GM18861 (cell line): ENCODE measurements at regions not wholly inside any gene's neighbourhood (a gene's known extent, or its start where the extent isn't known, plus 50 kb on each side); places are given as distances from the start of the nearest gene placed in this dataset.
"Not testable (repeated sequence)": the region's sequence is repeated elsewhere in the genome, so short reads cannot be mapped to it uniquely, and the experiment has no call there.

Source experiments
- ATAC-seq: cut with Tn5 transposase; IDR thresholded peaks from one replicate; pipeline ENCODE4 v1.9.1; 2021; ENCODE audit not compliant: unreplicated experiment

- not testable (repeated sequence) for ATAC-seq
These were observed 56.2 kb downstream of the SPATA31A6 start for GRCh38 chr9:42239445-42240260.

GRCh38 chr9:42240261-42240579 lies 56.8 kb downstream of the SPATA31A6 start:
- ATAC-seq = not testable (repeated sequence)

DNA sequence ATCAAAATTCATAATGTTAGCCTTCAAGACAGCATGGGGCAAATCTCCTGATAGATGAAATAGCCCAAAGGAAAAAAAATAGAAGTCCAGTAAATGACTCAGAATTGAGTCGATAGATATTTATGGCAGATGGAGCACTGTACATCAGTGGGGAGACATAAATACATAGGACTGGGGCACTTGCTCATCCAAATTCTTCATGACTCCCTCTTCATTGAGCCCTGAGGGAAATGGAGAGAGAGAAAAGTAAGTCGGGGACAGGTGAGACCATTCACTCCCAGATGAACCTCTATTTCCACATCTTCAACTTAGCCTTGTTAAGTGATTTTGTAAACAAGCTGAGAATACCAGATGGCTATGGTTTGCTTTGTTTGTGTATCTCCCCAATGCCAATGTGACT lies 59.8 kb downstream of the SPATA31A6 start:
- not testable (repeated sequence) for ATAC-seq

DNA sequence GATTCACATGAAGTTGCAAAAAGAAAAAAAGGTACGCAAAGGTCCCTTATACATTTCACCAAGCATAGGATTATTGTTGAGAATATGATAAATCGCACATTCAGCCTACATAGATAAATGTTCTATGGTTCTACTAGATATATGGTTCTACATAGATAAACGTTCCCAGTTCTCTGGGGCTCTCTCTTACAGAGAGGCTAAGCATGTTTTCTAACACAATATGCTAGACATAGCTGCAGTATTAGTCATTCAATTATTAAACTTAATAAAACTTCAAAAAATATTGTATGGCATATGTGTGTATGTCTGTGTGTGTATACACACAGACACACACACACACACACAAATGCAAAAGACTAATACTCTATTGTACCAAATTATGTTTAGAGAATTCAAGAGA lies 60.4 kb downstream of the SPATA31A6 start:
- ATAC-seq = not testable (repeated sequence)

DNA sequence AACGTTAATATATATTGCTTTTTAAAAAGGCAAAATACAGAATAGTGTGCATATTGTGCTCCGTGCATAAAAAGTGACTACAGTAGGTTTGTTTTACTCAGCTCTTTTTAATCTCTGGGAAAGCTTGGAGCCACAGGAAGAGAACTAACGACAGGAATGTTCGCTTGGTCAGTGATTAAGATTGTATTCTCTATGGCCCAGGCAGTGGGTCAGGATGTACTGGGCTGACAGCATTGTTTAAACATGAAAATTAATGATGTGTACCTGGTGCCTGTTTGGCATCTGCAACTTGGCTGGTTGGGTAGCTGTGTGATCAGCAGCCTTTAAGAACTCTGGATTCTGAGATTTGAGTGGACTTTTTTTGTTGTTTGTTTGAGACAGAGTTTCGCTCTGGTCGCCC lies 85.3 kb downstream of the SPATA31A6 start:
- not testable (repeated sequence) for ATAC-seq

- not testable (repeated sequence) for ATAC-seq
These were observed 85.7 kb downstream of the SPATA31A6 start for GRCh38 chr9:42269171-42269570.

DNA sequence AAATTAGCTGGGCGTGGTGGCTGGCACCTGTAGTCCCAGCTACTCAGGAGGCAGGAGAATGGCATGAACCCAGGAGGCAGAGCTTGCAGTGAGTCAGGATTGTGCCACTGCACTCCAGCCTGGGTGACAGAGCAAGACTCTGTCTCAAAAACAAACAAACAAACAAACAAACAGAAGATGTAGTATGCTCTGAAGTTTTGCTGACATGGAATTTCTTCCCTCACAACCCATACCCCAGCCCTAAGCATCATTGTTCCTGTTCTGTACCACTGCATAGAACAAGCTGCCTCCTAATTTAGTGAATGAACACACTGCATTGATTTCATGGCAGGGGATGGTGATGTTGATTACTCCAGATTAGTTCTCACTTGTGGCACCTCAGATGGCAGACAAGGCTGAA lies 89.7 kb downstream of the SPATA31A6 start:
- ATAC-seq = not testable (repeated sequence)

DNA sequence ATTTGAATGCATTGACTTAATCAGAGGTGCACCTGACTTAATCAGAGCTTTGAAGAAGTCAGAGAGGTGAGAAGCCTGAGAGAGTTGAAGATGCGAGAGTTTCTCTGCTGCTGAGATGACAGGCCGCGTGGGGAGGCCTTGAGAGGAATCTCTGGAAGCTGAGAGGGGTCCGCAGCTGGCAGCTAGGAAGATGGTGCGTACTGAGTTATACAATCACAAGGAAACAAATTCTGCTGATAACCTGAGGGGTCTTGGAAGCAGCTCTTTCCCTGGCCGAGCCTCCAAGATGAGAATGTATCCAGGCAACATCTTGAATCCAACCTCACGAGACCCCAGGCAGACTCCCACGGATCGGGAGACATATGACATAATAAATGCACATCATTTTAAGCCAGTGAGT lies 91.7 kb downstream of the SPATA31A6 start:
- ATAC-seq = no peak

- ATAC-seq = not testable (repeated sequence)
These were observed 99.2 kb downstream of the SPATA31A6 start for GRCh38 chr9:42282531-42283178.

- ATAC-seq = not testable (repeated sequence)
These were observed 99.7 kb downstream of the SPATA31A6 start for GRCh38 chr9:42283179-42283543.

DNA sequence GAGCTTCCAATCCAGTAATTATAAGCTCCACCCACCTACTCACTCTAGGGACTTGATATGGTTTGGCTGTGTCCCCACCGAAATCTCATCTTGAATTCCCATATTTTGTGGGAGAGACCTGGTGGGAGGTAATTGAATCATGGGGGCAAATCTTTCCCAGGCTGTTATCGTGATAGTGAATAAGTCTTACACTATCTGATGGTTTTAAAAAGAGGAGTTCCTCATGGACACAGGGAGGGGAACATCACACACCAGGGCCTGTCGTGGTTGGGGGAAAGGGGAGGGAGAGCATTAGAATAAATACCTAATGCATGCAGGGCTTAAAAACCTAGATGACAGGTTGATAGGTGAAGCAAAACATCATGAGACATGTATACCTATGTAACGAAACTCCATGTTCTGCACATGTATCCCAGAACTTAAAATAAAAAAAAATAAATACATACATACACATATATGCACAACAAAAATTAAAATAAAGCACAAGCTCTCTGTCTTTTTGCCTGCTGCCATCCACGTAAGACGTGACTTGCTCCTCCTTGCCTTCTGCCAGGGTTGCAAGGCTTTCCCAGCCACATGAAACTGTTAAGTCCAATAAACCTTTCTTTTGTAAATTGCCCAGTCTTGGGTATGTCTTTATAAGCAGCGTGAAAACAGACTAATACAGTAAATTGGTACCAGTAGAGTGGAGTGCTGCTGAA lies 102.8 kb downstream of the SPATA31A6 start:
- not testable (repeated sequence) for ATAC-seq

DNA sequence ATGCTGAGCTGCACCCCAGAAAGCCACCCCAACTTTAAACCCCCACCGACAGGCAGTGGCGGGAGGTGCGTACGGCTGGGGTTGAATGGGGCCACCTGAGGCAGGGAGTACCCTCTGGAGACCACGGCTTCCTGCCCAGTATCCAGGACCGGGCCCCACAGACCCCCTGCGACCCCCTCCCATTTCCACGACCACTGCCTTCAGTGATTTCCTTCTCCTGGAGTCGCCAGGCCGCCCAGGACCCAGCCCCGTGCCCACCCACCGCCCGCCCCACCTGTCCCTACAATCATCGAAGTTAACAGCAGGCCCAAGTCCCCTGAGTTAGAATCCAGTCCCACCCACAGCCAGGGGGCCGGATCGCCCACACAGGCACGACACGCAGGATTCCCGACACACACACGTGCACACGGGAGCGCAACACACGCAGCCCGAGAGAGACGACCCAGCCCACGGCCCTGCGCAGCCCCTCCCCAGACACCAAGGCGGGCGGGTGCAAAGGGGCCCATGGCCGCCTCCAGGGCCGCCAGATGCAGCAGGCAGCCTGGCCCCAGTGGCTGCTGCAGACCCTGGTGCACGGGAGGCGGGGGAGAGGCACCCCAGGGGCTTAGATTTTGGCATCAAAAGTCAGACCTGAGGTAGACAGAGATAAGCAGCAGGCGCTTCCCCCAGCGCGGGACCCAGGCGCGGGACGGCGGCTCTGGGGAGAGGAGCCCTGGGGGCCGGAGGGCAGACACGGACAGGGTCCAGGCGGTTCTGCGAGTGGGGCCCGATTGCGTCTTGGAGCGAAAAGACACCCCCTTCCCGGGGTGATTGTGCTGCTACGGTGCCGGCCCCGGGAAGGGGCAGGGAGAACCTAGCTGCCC lies 104.8 kb downstream of the SPATA31A6 start:
- not testable (repeated sequence) for ATAC-seq

- not testable (repeated sequence) for ATAC-seq
These were observed 105.4 kb downstream of the SPATA31A6 start for GRCh38 chr9:42288865-42289229.

- not testable (repeated sequence) for ATAC-seq
These were observed 116.7 kb downstream of the SPATA31A6 start for GRCh38 chr9:42300124-42300523.

DNA sequence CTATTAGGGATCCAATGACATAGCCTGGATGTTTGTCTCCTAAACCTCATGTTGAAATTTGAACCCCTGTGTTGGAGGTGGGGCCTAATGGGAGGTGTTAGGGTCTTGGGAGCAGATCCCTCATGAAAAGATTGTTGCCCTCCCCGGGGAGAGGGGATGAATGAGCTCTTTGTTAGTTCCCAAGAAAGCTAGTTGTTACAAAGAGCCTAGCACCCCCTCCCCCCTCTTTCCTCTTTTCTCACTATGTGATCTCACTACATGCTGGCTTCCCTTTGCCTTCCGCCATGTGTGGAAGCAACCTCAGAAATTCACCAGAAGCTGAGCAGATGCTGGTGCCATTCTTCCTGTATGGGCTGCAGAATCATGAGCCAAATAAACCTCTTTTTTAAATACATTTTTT lies 123.2 kb downstream of the SPATA31A6 start:
- ATAC-seq = not testable (repeated sequence)

DNA sequence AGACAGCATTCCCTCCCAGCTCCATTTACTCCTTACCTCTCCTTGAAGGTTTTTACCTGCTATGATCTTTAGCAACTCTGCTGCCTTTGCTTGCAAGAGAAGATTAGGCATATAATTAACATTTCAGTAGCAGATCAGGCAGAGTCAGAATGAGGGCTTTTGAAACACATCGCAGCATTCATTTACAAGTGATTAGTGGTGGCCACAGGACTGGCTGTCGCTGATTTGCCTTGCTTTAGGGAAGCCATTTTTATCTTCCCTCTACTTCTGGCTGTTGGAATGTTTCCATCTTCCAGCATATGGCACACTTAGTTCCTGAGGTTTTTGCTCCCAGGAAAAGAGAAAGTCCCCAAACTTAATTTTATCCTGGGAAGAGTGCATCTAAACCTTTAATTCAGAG lies 124.0 kb downstream of the SPATA31A6 start:
- not testable (repeated sequence) for ATAC-seq

- ATAC-seq = not testable (repeated sequence)
These were observed 127.5 kb downstream of the SPATA31A6 start for GRCh38 chr9:42310972-42311371.

DNA sequence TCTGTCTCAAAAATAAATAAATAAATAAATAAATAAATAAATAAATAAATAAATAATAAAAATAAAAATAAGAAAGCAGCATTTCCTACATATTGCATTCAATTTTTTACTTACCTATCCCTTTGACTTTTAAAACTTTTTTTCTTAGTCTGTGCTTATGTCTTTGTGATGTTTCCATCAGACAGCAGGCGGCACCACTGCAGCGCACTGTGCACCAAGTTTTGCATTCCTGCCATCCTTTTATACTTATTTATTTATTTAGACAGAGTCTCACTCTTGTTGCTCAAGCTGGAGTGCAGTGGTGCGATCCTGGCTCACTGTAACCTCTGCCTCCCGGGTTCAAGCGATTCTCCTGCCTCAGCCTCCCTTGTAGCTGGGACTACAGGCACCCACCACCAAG lies 132.6 kb downstream of the SPATA31A6 start:
- not testable (repeated sequence) for ATAC-seq

DNA sequence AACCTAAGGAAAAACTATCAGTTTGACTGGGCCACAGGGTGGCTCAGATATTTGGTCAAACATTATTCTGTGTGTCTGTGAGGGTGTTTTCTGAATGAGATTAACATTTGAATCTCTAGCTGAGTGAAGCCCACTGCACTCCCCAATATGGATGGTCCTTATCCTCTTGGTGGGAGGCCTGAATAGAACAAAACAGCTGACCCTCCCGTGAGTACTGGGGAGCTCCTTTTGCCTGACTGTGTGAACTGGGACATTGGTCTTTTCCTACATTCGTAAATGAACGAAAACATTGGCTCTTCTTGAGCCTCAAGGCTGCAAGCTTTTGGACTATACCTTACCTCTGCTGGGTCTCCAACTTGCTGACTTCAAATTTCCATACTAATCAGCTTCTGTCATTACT lies 134.2 kb downstream of the SPATA31A6 start:
- not testable (repeated sequence) for ATAC-seq

DNA sequence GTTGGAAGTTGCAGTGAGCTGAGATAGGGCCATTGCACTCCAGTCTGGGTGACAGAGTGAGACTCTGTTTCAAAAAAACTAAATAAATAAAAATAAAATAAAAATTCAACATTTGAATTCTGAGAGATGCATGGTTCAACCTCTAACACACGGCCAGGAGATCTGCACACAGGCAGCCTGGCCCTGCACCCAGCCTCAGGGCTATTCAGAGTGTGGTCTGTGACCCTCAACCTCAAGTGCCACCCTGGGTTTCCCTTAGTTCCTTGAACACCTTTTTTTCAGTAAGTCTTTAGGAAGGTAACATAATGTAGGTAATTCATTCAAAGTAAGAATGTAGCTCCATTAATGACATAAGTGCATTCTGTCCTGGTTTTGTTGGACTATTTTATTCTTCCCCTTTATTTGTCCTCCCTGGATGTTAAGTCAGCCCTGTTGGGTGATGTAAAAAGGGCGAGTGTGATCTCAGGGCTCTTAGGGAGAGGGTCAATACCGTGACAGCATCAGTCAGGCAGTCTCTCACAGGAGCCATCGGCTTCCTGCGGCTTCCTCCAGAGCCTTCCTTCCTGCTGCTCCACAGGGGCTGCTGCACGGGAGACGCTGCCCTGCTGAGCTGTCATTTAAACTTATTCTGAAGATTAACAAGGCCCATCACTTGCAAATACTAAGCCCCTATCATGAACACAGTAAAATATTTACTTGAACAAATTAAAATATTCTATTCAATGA lies 139.8 kb downstream of the SPATA31A6 start:
- ATAC-seq = not testable (repeated sequence)
